HG02759 (cell line): ENCODE measurements at regions not wholly inside any gene's neighbourhood (a gene's known extent, or its start where the extent isn't known, plus 50 kb on each side); places are given as distances from the start of the nearest gene placed in this dataset.

ENCODE experiments used
- ATAC-seq: cut with Tn5 transposase; IDR thresholded peaks from one replicate; pipeline ENCODE4 v1.9.1; 2021; ENCODE audit warnings: mild to moderate bottlenecking, moderate library complexity; ENCODE audit not compliant: unreplicated experiment

DNA sequence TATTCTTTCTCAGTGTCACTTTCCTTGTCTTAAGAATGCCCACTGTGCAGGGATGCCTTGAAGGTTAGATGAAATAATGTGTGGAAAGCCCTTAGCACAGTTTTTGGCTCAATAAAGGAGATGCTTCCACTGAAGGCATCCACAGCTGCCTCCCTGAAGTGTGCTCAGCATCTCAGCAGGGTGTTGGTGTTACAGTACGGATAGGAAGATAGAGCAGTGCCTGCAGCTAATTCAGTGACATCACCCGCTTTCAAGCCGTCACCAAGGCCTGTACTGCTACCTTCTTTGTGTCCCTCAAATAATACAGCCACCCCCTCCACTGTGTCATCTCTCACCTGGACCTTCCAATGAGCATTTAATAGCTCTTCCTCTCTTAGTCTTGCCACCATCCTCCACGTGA, 59.0 kb downstream of the NDUFS5 start:
- no peak for ATAC-seq

DNA sequence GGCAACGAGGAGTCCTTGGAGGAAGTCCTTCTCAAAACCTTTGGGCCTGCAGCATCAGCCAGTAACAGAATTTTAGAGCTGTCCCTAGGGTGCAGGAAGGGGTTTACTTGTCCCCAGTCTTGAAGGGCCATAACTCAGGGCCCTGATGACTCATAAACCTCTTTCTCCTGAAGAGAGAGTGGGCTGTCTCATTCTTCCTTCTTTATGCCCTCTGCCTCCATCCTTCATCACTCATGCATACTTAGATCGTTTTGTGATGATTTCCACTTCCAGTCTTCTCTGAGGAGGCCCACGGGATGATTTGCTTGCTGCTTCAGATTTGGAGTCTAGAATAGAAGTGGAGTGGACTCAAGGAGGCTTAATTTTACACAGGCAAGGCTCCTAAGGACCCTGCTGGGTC, 60.2 kb downstream of the NDUFS5 start:
- ATAC-seq: no peak

DNA sequence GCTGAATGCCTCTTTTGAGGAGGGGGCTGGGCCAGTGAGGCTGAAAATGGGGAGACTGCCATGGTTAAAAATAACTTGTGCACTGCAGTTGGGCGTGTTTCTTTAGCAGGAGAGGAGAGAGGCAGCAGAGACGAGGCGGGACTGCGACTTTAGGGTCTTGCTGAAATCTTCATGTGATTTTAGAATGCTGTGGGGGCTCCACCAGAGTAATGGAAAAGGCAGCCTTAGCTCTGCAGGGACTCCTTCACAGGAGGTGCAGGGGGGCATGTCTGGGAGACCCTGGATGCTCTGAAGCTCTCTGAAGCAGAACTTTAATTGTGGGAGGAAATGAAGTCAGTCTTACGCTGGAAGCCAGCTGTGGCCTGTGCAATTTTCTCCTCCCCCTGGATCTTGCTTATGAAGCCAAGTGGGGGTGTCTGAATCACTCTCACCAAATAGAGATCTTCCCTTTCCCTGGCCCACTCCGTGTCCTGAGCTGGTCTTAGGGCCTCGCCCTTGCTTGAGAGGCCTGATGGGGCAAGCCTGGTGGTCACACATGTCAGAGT, 60.8 kb downstream of the NDUFS5 start:
- ATAC-seq: no peak

GRCh38 chr1:39087435-39087834, 61.3 kb downstream of the NDUFS5 start:
- no peak for ATAC-seq

DNA sequence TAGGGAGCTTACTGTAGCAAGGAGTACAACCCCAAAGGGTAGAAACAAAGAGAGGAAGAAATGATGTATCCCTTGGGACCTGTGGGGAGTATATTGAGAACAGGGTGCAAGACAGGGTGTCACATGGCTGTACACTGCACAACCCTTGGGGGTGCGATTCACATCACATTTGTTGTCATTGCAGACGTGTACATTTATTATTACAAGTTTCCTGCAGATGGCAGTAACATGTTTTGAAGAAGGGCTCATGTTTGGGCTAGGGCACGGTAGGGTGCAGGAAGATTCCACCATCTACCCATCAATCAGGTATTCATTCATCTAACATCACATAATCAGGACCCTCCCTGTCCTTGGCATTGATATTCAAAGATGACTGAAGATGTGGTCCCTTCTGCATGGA, 62.5 kb downstream of the NDUFS5 start:
- no peak for ATAC-seq

GRCh38 chr1:39089931-39090521, 63.9 kb downstream of the NDUFS5 start:
- ATAC-seq: no peak

DNA sequence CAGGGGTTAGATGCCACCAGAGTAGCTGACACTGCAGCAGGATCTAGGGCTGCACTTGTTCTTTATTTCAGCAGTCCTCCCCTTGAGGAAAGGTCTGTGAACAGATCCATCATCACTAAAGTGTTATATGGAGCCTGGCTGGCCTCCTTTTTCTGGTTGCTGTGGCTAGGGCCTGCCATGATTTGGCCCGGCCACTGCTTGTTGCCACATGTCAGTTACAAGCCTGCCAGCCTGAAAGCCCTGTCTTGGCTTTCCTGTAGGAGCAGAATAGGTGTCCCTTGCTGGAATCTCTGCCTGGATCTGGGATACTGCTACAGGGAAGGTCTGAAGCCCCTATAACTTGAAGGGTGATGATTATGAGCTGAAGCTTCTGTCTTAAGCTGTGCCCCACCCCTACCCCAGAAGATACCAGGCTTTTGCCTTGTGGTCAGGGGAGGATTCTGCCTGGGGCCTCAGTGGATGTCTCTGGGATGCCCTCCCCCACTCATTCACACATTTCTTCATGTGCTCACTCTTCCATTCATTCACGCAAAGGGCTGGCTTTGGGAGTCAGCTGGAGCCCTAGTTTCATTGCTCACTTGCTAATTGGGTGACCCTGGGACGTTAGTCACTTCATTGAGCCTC, 64.7 kb downstream of the NDUFS5 start:
- no peak for ATAC-seq

DNA sequence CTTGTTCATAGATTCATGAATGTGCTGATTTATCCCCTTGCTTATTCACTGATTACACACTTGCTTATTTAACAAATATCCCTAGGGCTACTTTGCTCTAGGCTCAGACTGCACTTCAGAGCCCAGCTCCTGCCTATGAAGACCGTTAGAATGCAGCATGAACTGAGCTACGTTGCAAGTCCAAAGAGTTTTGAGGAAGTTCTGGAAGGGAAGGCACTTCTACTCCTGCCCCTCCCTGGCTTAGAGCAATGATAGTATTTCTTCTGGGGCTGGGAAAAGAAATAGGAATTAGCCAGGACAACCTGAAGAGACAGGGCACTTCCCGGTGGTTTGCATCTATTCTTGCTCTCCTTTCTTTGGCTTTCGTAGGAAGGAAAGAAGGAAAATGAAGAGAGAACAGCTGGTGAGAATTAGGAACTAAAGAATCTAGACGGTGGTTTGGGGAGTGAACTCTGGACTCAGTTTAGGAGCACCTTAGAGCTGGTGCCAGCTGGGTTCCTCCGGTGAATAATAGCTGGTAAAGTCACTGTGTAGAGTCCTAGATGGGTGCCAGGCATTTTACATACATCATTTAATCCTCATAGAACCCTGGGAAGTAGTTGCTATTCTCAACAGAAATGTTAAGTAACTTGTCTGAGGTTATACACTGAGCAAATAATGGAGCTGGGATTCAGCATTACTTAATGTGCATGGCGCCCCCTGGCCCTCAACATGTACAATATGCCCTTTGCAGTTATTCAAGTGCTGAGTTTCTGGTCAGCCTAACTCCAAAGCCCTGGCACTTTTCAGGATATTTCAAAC, 65.9 kb downstream of the NDUFS5 start:
- ATAC-seq: no peak

DNA sequence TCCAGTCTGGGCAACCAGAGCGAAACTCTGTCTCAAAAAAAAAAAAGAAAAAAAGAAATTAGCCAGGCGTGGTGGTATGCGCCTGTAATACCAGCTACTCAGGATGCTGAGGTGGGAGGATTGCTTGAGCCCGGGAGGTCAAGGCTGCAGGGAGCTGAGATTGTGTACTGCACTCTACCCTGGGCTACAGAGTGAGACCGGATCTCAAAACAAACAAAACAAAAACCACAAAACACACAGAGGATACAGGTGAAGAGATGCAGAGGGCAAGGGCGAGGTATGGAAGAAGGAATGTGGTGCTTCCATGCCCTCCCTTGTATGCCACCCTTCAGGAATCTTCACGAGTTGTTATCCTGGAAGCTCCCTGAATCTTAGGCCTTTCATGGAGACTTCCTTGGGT, 68.5 kb downstream of the NDUFS5 start:
- ATAC-seq: no peak

- no peak for ATAC-seq
Measured at GRCh38 chr1:39098546-39099250, 72.5 kb downstream of the NDUFS5 start.

- ATAC-seq: peak; percentile 29
Measured at GRCh38 chr1:39102537-39103327, 76.6 kb downstream of the NDUFS5 start.

GRCh38 chr1:39103328-39104157, 77.4 kb downstream of the NDUFS5 start:
- no peak for ATAC-seq

- no peak for ATAC-seq
Measured at GRCh38 chr1:39104158-39105060, 78.3 kb downstream of the NDUFS5 start.

- peak; percentile 51 for ATAC-seq
Measured at GRCh38 chr1:39105061-39105840, 79.1 kb downstream of the NDUFS5 start.

DNA sequence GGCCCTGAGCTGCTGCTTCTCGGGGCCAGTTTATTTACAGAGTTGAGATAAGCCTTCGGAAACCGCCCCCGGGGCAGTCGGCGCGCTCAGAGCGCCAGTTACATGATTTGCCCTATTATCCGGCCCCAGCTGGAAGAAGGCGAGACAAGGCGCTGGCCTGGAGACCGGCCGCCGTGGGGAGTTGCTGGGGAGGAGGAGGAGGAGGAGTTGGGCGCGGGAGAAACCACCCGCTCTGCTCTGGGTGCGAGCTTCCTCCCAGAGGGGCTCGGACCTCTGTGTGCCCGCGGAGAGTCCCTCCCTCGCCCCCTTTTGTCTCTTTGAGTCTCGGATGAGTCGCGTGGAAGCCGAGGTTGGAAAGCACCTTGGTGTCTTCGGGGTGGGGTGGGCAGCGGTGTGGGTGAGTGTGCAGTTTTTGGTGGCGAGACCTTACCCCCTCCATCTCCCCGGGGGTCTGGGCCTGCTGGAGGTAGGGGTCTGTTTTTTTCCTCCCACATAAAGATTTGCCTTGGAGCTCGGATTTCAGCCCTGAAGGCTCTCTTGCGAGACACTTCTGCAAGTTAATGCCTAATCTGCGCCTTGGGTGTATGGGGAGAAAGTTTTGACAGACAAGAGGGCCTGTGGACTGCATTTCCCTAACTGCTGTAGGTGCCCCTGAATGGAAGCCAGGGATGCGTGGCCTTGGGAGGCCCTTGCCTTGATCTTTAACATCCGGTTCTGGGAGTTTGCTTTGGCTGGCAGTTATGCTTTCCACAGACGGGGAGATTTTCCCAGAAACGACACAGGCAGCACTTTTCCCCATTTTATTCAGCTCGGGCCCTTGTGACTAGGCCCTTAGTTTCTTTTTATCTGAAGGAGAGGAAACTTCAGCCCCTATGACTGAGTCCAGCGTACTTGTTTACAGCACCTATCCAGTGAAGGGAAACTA, 80.0 kb downstream of the NDUFS5 start:
- peak; percentile 44 for ATAC-seq

DNA sequence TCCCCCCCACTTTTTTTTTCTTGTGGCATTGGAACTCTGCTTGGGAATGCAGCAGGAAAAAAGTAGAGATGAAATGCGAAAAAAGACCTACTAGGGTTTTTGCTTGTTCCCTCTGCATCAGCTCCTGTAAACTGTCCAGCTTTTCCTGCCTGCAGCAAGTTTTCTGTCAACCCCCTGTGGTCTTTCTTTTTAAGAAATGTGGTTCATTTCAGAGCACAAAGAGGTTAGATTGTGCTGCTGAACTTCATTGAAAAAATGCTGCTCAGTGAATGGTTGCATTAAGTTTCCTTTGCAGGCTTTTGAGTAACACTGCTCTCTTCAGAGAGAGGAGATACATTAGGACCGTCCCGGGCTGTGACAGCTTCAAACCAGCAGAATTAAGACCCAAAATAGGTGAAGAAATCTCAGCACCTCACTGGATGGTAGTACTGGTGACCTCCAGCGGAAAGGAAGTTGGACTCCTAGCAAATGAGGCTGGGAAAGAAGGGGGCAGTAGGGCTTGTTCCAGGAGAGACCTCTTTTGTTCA, 80.7 kb downstream of the NDUFS5 start:
- no peak for ATAC-seq
